GM21526 (cell line): ENCODE measurements at regions not wholly inside any gene's neighbourhood (a gene's known extent, or its start where the extent isn't known, plus 50 kb on each side); places are given as distances from the start of the nearest gene placed in this dataset.

Experiments used
- ATAC-seq: cut with Tn5 transposase; IDR thresholded peaks from one replicate; pipeline ENCODE4 v1.9.1; 2021; ENCODE audit warnings: moderate library complexity; ENCODE audit not compliant: unreplicated experiment, low FRiP score

GRCh38 chr2:225340923-225341322 lies 58.6 kb upstream of the NYAP2 start:
- no peak for ATAC-seq

GRCh38 chr2:225337183-225337582 lies 62.3 kb upstream of the NYAP2 start:
- ATAC-seq = no peak

GRCh38 chr2:225334514-225334913 lies 65.0 kb upstream of the NYAP2 start:
- no peak for ATAC-seq

DNA sequence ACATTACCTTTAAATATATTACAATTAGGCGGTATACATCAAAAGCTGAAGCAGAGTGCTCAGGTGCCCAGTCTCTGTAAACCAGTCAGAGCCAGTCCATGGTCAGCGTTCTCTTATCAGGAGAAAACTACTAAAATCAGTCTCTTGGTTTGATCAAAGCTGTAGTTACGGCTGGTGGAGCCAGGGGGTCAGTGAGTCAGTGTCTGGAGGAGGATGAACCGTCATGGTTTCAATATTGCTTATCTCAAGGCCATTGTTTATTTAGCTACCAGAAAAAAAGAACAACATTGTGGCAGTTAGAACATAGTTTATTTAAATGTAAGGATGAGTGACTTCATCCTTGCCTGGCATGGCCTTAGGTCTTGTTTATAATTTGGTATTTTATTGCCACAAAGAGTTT lies 71.3 kb upstream of the NYAP2 start:
- no peak for ATAC-seq

- ATAC-seq = no peak
Observed at GRCh38 chr2:225326969-225327368, 72.5 kb upstream of the NYAP2 start.

- ATAC-seq = no peak
Observed at GRCh38 chr2:225319872-225320271, 79.6 kb upstream of the NYAP2 start.

GRCh38 chr2:225318440-225318839 lies 81.1 kb upstream of the NYAP2 start:
- no peak for ATAC-seq

GRCh38 chr2:225317186-225317585 lies 82.3 kb upstream of the NYAP2 start:
- no peak for ATAC-seq

DNA sequence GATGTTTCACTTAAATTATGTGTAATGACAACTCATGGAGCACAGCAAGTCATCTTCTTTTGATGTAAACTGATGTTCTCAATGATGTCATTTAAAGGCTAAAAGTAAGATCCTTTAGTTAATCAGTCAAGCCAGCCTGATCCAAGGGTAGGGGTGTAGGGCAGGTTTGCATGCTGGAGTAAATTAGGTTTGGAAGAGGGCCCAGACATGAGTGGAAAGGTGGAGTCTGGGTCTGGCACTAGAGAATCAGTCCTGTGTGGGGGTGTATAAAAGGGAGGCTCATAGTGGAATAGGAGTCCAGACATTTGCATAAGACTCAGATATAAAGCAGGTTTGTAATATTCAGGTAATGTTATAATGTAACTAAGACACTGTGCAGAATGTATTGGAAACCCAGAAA lies 88.8 kb upstream of the NYAP2 start:
- ATAC-seq = no peak

GRCh38 chr2:225309516-225309915 lies 90.0 kb upstream of the NYAP2 start:
- ATAC-seq = no peak

DNA sequence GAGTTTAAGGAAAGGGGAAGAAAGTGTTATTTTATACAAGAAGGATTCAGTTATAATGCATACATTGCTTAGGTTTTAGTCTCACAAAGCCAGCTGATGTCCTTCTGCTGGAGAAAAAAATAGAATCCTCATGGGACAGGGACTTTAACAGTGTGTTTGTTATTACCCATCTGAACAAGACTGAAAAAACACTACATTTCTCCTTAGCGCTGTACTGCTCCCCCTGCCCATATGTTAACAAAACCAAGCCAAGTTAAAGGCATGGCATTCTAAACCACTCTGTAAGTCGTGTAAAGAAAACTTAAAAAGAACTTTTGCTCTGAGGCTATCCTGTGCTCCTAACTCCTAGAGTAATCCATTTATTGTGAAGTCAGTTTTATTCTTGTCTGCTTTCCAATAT lies 102.6 kb upstream of the NYAP2 start:
- no peak for ATAC-seq

DNA sequence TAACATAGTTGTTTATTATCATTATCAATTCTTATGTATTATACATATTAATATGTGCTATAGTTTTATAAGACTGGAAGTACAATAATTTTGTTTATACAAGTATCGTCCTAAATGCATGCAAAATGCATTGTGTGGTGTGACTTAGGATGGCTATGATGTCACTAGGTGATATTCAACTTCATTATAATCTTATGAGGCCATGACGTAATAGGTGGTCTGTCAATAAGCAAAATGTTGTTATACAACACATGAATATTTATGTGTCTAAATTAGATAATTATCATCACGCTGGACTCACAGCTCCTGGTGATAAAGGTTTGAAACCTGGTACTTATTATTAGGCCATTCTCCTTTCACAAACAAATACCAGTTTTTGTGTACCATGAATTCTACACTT lies 104.4 kb upstream of the NYAP2 start:
- no peak for ATAC-seq

DNA sequence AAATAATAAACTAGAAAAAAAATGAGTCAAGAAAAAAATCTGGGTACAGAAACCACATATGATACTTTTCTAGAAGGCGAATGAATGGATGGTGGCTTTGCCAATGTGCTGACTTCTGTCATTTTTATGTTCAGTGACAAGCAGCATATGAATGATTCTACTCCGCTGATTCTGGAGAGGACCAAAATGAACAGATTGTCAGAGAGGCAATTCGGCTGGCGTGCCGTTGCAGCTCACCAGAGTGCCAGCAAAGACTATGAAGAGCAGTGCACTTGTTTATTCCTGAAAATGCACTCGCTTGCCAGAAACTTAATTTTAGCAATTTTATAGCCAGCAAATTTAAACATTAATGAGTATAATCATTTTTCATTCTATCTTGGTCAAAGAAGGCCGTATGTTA lies 105.9 kb upstream of the NYAP2 start:
- ATAC-seq = no peak

GRCh38 chr2:225290757-225291400 lies 108.6 kb upstream of the NYAP2 start:
- no peak for ATAC-seq

- ATAC-seq = no peak
Observed at GRCh38 chr2:225289659-225290058, 109.9 kb upstream of the NYAP2 start.

GRCh38 chr2:225288986-225289385 lies 110.5 kb upstream of the NYAP2 start:
- no peak for ATAC-seq

- ATAC-seq = peak; percentile 89
Observed at GRCh38 chr2:225282858-225283710, 116.4 kb upstream of the NYAP2 start.

- peak; percentile 94 for ATAC-seq
Observed at GRCh38 chr2:225276207-225276606, 123.3 kb upstream of the NYAP2 start.

GRCh38 chr2:225275443-225275842 lies 124.1 kb upstream of the NYAP2 start:
- ATAC-seq = no peak

DNA sequence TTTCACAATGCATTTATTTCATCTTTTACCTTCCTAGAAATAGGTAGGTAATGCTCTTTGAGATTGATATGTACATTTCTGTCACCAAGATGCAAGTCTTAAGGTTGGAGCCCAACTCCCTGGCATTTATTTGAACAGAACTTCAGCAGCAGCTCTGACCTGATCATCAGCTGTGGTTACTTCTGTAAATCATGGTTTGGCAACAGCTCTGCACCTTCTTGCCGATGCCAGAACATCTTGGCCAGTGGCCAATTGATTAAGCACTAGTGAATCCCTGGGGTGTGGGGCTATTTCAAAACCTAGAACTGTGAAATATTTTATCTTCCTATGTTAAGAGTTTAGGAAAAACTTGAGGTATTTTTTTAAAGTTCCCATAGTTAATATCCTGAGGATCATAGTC lies 124.8 kb upstream of the NYAP2 start:
- ATAC-seq = no peak

GRCh38 chr2:225272173-225272572 lies 127.3 kb upstream of the NYAP2 start:
- ATAC-seq = no peak

- ATAC-seq = peak; percentile 100
Observed at GRCh38 chr2:225270861-225271260, 128.6 kb upstream of the NYAP2 start.
